Ectodermal cell (in vitro differentiated cells): ENCODE measurements at regions not wholly inside any gene's neighbourhood (a gene's known extent, or its start where the extent isn't known, plus 50 kb on each side); places are given as distances from the start of the nearest gene placed in this dataset.

Experiments
- H3K27ac ChIP-seq: 2 replicates; pipeline ENCODE4 v1.7.0; 2013; ENCODE audit warnings: mild to moderate bottlenecking, low read depth, low read length; ENCODE audit not compliant: insufficient read depth, poor library complexity, severe bottlenecking
- H3K27me3 ChIP-seq: 2 replicates; pipeline ENCODE4 v1.7.0; 2013; ENCODE audit warnings: mild to moderate bottlenecking, low read length; ENCODE audit not compliant: insufficient read depth, control insufficient read depth, poor library complexity, severe bottlenecking
- H3K36me3 ChIP-seq: one replicate; pipeline ENCODE4 v1.7.0; 2013; ENCODE audit warnings: low read length; ENCODE audit not compliant: control insufficient read depth, insufficient read depth
- H3K4me1 ChIP-seq: one replicate; pipeline ENCODE4 v1.7.0; 2013; ENCODE audit warnings: low read length; ENCODE audit not compliant: control insufficient read depth, insufficient read depth
- H3K4me3 ChIP-seq: 2 replicates; pipeline ENCODE4 v1.7.0; 2013; ENCODE audit warnings: low read depth, low read length, control low read depth; ENCODE audit not compliant: insufficient read depth
- H3K9me3 ChIP-seq: 2 replicates; pipeline ENCODE4 v1.7.0; 2013; ENCODE audit warnings: mild to moderate bottlenecking, low read length, moderate library complexity; ENCODE audit not compliant: control insufficient read depth
- WGBS, 2 experiments: methylation state at CpG; one replicate each; pipeline ENCODE4 v1.1.7; 2013; ENCODE audit warnings: missing lambda C conversion rate in 2 of 2; 5-methylcytosine and 5-hydroxymethylcytosine counted together

DNA sequence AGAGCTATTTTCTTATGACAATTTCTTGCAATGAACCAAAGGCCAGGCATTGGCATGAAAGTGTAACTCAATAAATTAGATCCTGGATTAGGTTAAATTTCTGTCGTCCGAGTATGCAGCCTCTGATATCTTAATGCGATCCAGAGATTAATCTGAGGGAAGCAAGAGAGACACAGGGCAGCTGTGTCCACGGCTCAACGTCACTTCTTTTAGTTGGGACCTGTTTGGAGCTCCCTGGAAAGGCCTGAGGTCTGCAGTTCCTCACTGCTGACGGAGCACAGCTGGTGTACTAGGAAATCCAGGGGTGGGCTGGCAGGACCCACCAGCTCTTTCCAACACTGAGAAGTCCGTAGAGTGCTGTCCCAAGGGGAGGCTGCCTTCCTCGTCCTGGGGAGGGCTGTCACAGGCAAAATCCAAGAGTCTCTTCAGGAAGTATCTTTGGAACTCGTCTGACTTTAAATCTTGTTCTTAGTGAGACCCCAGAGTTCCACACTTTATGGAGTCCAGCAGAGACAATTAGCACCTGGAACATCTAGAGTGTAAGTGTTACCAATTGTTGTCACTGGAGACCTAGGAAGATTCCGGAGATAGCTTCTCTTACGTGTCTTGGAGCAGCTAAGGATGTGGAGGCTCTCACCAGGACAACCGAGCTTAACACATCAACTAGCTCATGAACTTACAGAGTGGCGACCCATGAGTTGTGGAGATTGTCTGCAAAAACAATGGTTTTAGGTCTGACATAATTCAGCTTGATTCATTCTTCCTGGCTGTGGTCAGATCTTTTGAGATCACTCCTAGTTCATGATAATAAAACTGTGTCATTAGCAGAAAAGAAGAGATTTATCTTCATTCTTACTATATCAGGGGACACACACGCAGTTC is 173.7 kb downstream of the ACKR3 start:
- WGBS, 2 experiments, result 93 to 95% methylated on average over 14 of the region's 14 CpGs
- Histone ChIP-seq H3K27me3 (no peaks in the 10 kb centered on the region), H3K4me3 (no peak overlapping the region), H3K4me1 (peaks cover 9% of the 10 kb centered on the region), H3K9me3 (no peaks in the 10 kb centered on the region), H3K27ac (no peak overlapping the region), H3K36me3 (no peaks in the 10 kb centered on the region)

DNA sequence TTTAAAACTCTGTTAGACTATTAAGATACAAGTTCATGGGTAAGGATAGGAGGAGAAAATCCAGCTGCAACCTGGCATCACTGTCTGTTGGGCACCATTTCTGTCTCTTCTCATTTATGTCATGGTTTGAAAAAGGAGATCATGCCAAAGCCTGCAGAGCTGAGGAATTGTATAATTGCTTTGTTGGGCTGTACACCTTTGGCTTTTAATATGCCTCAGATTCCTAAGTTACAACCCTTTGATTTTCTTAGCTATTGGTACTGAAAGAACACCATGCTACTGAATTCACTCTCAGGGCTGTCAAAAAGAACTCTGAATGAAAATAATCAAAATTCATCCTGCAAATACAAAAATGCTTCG is 174.3 kb downstream of the ACKR3 start:
- Histone ChIP-seq H3K27me3 (no peaks in the 10 kb centered on the region), H3K27ac (no peak overlapping the region), H3K4me3 (no peak overlapping the region), H3K4me1 (peaks cover 9% of the 10 kb centered on the region), H3K36me3 (no peaks in the 10 kb centered on the region), H3K9me3 (no peaks in the 10 kb centered on the region)
- 91 to 97% methylated on average over 1 of the region's 1 CpG for WGBS, 2 experiments

DNA sequence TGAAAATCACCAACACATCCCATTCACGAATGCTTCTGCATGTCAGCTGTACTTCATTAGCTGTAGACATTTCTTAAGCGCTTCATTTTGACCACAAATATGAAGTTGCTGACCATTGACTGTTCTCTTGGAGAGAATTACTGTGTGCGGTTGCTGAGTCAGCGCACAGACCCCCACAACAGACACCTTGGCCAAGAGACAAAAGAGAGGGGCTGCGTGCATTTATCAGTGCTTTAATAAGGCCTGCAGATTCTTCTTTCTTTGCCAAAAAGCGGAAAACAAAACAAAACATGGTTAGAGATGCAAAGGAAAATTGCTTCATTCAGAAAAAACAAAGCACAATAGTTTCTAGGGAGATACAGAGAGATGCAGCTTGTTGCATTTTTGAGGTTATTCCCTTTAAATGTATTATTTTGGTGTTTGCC is 174.7 kb downstream of the ACKR3 start:
- Histone ChIP-seq H3K4me1 (peaks cover 9% of the 10 kb centered on the region), H3K36me3 (no peaks in the 10 kb centered on the region), H3K27ac (no peak overlapping the region), H3K9me3 (no peaks in the 10 kb centered on the region), H3K27me3 (no peaks in the 10 kb centered on the region), H3K4me3 (no peak overlapping the region)
- WGBS, 2 experiments, result 94 to 96% methylated on average over 6 of the region's 6 CpGs

DNA sequence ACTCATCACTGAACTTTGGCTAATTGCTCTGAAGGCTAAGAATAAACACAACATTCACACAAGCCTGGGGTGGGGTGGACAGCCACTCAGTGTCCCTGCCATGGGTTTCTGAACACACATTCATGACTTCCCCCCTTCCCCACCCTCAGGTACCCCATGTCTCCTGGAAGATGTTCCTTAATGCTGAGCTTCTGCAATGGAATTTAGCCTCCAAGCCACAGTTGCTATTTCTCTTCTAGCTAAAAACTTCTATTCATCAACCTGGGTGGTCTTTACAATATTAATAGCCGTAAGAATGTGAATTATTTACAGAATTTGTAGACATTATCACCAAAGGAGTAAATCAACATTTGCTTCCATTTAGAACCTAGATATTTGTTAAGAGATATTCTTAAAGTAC is 175.1 kb downstream of the ACKR3 start:
- H3K4me1 ChIP-seq, result peaks cover 9% of the 10 kb centered on the region
- H3K9me3 ChIP-seq, result no peaks in the 10 kb centered on the region
- no peaks in the 10 kb centered on the region for H3K27me3 ChIP-seq
- H3K36me3 ChIP-seq, result no peaks in the 10 kb centered on the region
- WGBS, 2 experiments, result 100% methylated on average over 1 of the region's 1 CpG; no CpG with 5 or more reads in 1 of the 2 experiments
- no peak overlapping the region for H3K27ac ChIP-seq
- H3K4me3 ChIP-seq, result no peak overlapping the region

DNA sequence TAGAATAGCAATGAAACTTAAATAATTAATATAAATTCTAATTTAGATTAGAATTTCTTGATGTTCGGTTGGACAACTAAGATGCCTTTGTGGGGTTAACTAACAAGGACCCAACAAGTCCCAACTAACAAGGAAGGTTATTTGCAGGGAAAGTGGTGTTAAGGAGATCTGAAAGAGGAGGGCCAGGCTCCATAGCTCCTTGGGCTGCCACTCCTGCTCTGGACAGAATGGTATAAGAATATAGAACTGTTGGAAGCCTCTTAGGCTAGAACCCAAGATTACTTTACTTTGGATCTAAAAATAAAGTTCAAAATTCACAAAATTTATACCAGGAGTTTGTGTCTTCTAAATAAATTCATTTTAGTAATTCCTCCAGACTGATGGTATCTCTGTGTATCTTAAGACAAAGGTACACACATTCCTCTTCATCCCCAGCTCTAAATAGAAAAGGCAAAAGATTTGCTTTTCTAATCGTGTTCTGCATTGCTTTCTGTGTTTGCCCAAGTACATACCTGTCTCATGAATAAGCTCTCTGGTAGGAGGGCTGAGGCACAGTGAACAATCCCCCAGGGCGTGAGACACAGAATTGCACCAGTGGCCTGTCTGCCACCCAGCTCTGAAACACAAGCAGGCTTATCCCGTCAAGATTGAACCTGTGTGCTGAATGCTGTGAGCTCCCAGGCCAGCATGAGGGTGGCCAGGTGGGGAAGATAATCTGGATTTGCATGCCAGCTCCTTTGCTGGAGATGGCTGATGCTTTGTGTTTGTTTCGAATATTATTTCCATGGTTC is 176.0 kb downstream of the ACKR3 start:
- Histone ChIP-seq H3K9me3 (no peaks in the 10 kb centered on the region), H3K4me3 (no peak overlapping the region), H3K27me3 (no peaks in the 10 kb centered on the region), H3K27ac (no peak overlapping the region), H3K4me1 (peaks cover 9% of the 10 kb centered on the region), H3K36me3 (no peaks in the 10 kb centered on the region)
- WGBS, 2 experiments, result 70 to 76% methylated on average over 5 of the region's 5 CpGs

DNA sequence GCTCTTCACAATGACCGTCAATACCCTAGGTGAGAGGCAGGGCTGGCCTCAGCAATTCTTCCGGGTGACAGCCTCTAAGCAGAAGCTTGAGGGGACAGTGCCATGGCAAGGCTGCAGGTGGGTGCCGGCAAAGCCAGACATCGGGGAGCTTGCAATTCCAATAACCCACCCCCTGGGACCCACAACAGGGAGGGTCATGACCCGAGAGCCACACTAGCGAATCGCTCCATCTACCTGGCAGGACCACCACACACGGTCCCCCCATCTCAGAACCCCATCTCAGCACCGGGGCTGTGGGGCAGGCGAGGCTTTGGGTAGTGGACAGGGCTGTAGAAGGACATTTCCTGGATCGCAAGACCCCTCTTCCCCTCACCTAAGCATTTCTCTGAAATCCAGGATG is 177.2 kb downstream of the ACKR3 start:
- peaks cover 9% of the 10 kb centered on the region for H3K4me1 ChIP-seq
- WGBS, 2 experiments, result 92 to 93% methylated on average over 11 of the region's 11 CpGs

DNA sequence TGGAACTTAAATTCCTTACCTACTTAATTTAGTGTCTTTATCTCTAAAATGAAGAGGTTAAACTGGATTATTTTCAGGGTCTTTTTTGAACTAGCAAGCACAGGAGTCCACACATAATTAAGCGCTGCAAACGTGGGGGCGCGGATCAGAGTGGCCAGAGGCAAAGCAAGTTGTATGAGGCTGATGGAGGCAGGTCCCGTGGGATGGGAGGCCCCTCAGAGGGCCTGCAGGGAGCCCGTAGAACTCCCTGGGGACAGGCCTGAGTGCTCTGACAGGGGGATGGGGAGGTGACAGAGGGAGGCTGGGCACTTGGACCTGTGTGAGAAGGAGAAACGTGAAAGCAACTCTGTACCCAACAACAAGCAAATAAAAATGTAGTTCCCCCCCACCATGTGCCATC is 177.8 kb downstream of the ACKR3 start:
- 89 to 92% methylated on average over 7 of the region's 7 CpGs for WGBS, 2 experiments
- Histone ChIP-seq H3K9me3 (no peaks in the 10 kb centered on the region), H3K36me3 (no peaks in the 10 kb centered on the region), H3K4me3 (no peak overlapping the region), H3K27ac (no peak overlapping the region), H3K27me3 (no peaks in the 10 kb centered on the region), H3K4me1 (peaks cover 9% of the 10 kb centered on the region)

More for the DNA sequence above, 177.2 kb downstream of the ACKR3 start:
- H3K9me3 ChIP-seq, result no peaks in the 10 kb centered on the region
- no peak overlapping the region for H3K4me3 ChIP-seq
- H3K36me3 ChIP-seq, result no peaks in the 10 kb centered on the region
- no peaks in the 10 kb centered on the region for H3K27me3 ChIP-seq
- H3K27ac ChIP-seq, result no peak overlapping the region

DNA sequence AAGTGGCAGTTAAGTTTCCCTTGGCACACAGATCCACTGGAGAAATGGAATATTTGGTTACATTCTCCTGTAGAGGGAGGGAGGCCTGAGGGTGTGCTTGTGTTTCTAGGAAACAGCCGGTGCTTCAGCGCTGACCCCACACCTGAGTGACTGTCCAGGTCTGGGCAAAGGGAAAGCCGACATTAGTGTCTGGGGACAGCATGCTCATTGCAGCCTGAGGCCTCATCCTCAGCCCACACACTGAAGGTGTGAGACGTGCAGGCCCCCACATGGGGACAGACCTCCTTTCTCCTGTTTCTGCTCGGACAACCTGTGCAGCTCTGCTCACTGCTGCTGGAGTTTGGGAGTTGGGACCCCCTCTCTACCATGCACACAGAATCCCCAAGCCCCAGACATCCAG is 178.3 kb downstream of the ACKR3 start:
- H3K36me3 ChIP-seq, result no peaks in the 10 kb centered on the region
- no peak overlapping the region for H3K4me3 ChIP-seq
- H3K9me3 ChIP-seq, result no peaks in the 10 kb centered on the region
- no peak overlapping the region for H3K27ac ChIP-seq
- H3K4me1 ChIP-seq, result peaks cover 9% of the 10 kb centered on the region
- 91 to 94% methylated on average over 5 of the region's 5 CpGs for WGBS, 2 experiments
- no peaks in the 10 kb centered on the region for H3K27me3 ChIP-seq

DNA sequence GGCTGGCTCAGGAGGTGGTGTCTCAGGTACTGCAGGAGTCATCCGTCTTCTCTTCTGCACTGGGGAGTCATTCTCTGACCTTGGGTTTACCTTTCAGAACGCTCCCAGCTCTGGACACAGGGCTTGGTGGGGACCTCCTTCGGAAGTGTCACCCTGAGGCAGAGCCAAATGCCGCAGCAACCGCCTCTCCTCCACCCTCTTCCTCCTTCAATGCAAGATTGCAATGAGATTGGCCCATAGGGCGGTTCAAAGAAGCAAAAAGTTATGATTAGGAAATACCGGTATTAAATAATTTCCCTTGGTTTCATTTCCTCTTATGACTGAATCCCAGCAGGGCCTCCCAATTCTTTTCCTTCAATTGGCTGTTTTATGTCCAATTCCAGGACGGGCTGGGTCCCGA is 178.8 kb downstream of the ACKR3 start:
- Histone ChIP-seq H3K9me3 (no peaks in the 10 kb centered on the region), H3K4me1 (peaks cover 9% of the 10 kb centered on the region), H3K36me3 (no peaks in the 10 kb centered on the region), H3K4me3 (no peak overlapping the region), H3K27me3 (no peaks in the 10 kb centered on the region), H3K27ac (no peak overlapping the region)
- 92% methylated on average over 9 of the region's 9 CpGs for WGBS, 2 experiments

DNA sequence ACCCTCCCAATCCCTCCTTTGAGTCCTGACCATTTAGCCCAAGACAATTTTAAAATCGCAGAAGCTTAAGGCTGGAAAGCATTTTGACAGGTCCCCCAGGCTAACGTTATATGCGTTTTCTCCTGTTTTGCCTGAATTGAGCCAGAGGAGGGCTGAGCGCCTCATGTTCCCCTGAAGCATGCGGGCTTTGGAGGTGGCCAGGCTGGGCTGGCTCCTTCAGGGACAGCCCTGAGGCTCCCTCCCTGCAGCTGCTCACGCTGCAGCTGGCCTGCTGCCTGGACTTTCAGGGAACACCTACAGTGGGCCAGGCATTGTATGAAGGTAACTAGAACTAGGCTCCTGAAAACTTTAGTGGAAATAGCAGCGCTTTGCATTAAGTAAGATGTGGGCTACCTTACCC is 179.2 kb downstream of the ACKR3 start:
- Histone ChIP-seq H3K4me1 (peaks cover 9% of the 10 kb centered on the region), H3K9me3 (no peaks in the 10 kb centered on the region), H3K27me3 (no peaks in the 10 kb centered on the region), H3K27ac (no peak overlapping the region), H3K4me3 (no peak overlapping the region), H3K36me3 (no peaks in the 10 kb centered on the region)
- 83 to 85% methylated on average over 7 of the region's 7 CpGs for WGBS, 2 experiments
